ENCODE measurements at regions not wholly inside any gene's neighbourhood (a gene's known extent, or its start where the extent isn't known, plus 50 kb on each side); places are given as distances from the start of the nearest gene placed in this dataset.
A peak's percentile ranks its signal among the peaks of the same experiment; 100 is the strongest.

DNA sequence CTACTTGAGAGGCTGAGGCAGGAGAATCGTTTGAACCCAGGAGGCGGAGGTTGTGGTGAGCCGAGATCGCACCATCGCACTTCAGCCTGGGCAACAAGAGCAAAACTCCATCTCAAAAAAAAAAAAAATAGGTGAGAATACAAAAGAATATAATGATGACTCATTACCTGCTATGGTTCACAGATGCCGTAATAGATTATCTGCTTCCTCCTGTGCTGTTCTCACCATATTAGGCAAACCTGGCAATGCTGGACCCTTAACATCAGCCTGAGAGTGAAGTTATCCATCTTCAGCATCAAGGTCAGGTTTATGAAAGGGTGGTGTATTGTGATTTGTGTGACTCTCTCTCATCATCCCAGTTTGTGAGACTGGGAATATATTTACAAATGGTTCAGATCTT lies 271.3 kb upstream of the CPHXL start:
- H3K27ac ChIP-seq (ENCODE audit: low read length): no peak overlapping the region

GRCh38 chr16:76007645-76008044 lies 269.6 kb upstream of the CNTNAP4 start:
- no peak for DNase-seq
- H3K4me3 ChIP-seq (ENCODE audit: low read length): no peak overlapping the region
- ATAC-seq: no peak
- H3K27me3 ChIP-seq (ENCODE audit: control insufficient read depth, insufficient read depth): no peaks in the 10 kb centered on the region
- H3K27ac ChIP-seq (ENCODE audit: low read length): no peak overlapping the region
- no peaks in the 10 kb centered on the region for H3K9me3 ChIP-seq (ENCODE audit: control insufficient read depth, low read length)
- no peaks in the 10 kb centered on the region for H3K4me1 ChIP-seq (ENCODE audit: control insufficient read depth, insufficient read depth, low read length)
- intact Hi-C loops (cut with DNase I): no loop called here
- WGBS: 85% methylated on average over 1 of the region's 1 CpG

More for the DNA sequence above, 271.3 kb upstream of the CPHXL start:
- Histone ChIP-seq H3K9me3 (ENCODE audit: control insufficient read depth, low read length) (no peaks in the 10 kb centered on the region), H3K4me3 (ENCODE audit: low read length) (no peak overlapping the region), H3K27me3 (ENCODE audit: control insufficient read depth, insufficient read depth) (no peaks in the 10 kb centered on the region), H3K4me1 (ENCODE audit: control insufficient read depth, insufficient read depth, low read length) (no peaks in the 10 kb centered on the region)
- ATAC-seq (no peak), DNase-seq (no peak)
- intact Hi-C loops (cut with DNase I): no loop called here
- 92% methylated on average over 6 of the region's 6 CpGs for WGBS

- WGBS: 80% methylated on average over 2 of the region's 2 CpGs
- no peak for DNase-seq
- ATAC-seq: no peak
- Histone ChIP-seq H3K27me3 (ENCODE audit: control insufficient read depth, insufficient read depth) (no peaks in the 10 kb centered on the region), H3K27ac (ENCODE audit: low read length) (no peak overlapping the region), H3K4me3 (ENCODE audit: low read length) (no peak overlapping the region), H3K9me3 (ENCODE audit: control insufficient read depth, low read length) (no peaks in the 10 kb centered on the region), H3K4me1 (ENCODE audit: control insufficient read depth, insufficient read depth, low read length) (no peaks in the 10 kb centered on the region)
- intact Hi-C loops (cut with DNase I): no loop called here
Observed at GRCh38 chr16:76023835-76024234, 253.4 kb upstream of the CNTNAP4 start.

DNA sequence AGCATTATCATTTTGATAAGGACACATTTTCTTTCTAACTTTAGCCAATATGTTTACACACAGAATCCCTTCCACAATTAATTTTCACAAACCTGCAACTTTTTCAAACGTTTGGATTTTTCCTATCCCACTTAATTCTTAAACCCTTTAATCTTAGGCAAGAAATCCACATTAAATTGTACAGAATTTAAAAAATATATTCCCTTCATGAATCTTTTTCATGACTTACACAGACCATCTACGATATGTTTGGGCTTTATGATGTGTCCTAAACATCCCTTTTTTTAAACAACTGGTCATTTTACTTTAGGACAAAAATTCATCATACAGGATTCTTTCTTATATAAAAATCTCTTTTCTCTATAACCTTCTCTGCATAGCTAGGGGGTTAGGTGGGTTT lies 241.5 kb upstream of the CNTNAP4 start:
- intact Hi-C loops (cut with DNase I): no loop called here
- no peak for ATAC-seq
- no peak overlapping the region for H3K27ac ChIP-seq (ENCODE audit: low read length)
- no peaks in the 10 kb centered on the region for H3K4me1 ChIP-seq (ENCODE audit: control insufficient read depth, insufficient read depth, low read length)
- H3K4me3 ChIP-seq (ENCODE audit: low read length): no peak overlapping the region
- no peak for DNase-seq
- WGBS: 48% methylated on average over 2 of the region's 2 CpGs
- no peaks in the 10 kb centered on the region for H3K27me3 ChIP-seq (ENCODE audit: control insufficient read depth, insufficient read depth)
- H3K9me3 ChIP-seq (ENCODE audit: control insufficient read depth, low read length): no peaks in the 10 kb centered on the region

- Histone ChIP-seq H3K27ac (ENCODE audit: low read length) (no peak overlapping the region), H3K9me3 (ENCODE audit: control insufficient read depth, low read length) (no peaks in the 10 kb centered on the region), H3K4me1 (ENCODE audit: control insufficient read depth, insufficient read depth, low read length) (no peaks in the 10 kb centered on the region), H3K27me3 (ENCODE audit: control insufficient read depth, insufficient read depth) (no peaks in the 10 kb centered on the region), H3K4me3 (ENCODE audit: low read length) (no peak overlapping the region)
- WGBS: 77% methylated on average over 1 of the region's 1 CpG
- DNase-seq (no peak), ATAC-seq (no peak)
- intact Hi-C loops (cut with DNase I): no loop called here
Observed at GRCh38 chr16:76038097-76038496, 239.1 kb upstream of the CNTNAP4 start.

DNA sequence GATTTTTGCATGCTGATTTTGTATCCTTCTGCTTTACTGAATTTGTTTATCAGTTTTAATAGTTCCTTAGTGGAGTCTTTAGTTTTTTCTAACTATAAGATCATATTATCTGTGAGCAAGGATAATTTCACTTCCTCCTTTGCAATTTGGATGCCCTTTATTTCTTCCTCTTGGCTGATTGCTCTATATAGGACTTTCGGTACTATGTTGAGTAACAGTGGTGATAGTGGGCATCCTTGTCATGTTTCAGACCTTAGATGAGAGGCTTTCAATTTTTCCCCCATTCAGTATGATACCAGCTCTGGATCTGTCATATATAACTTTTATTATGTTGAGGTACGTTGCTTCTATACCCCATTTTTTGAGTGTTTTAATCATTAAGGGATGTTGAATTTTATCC lies 224.5 kb upstream of the CNTNAP4 start:
- intact Hi-C loops (cut with DNase I): no loop called here
- H3K4me1 ChIP-seq (ENCODE audit: control insufficient read depth, insufficient read depth, low read length): no peaks in the 10 kb centered on the region
- no peak overlapping the region for H3K4me3 ChIP-seq (ENCODE audit: low read length)
- no peaks in the 10 kb centered on the region for H3K27me3 ChIP-seq (ENCODE audit: control insufficient read depth, insufficient read depth)
- H3K27ac ChIP-seq (ENCODE audit: low read length): no peak overlapping the region
- WGBS: 77% methylated on average over 2 of the region's 2 CpGs
- ATAC-seq (no peak), DNase-seq (no peak)
- H3K9me3 ChIP-seq (ENCODE audit: control insufficient read depth, low read length): no peaks in the 10 kb centered on the region

DNA sequence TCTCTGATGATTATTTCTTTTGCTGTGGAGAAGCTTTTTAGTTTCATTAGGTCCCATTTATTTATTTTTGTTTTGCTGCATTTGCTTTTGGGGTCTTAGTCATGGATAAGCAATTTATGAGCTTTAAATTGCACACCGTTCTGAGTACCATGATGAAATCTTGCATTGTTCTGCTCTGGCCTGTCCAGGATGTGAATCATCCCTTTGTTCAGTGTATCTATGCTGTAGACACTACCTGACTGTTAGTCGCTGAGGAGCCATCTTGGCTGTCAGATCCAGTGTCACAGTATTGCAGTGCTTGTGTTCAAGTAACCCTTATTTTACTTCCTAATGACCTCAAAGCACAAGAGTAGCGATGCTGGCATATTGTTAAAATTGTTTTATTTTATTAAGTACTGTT lies 218.0 kb upstream of the CNTNAP4 start:
- 71% methylated on average over 3 of the region's 3 CpGs for WGBS
- ATAC-seq: no peak

DNA sequence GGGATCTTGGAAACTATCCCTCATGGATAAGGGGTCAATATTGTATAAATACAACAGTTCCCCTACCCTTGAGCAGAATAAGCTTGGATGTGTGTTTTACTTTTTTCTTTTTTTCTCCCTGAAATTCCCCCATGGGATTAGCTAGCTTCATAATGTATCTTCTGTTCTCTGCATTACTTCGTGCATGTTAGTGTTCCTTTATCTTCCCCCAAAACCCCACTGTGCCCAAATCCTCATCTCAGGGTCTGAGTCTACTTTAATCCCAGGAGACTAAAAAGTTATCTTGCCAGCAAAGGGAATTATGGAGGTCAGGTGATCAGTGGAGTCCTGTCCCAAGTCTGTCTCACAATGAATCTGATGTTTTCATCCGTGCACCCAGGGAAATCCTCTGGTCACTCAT lies 217.5 kb upstream of the CNTNAP4 start:
- H3K4me3 ChIP-seq (ENCODE audit: low read length): no peak overlapping the region
- no peaks in the 10 kb centered on the region for H3K4me1 ChIP-seq (ENCODE audit: control insufficient read depth, insufficient read depth, low read length)
- DNase-seq: no peak
- intact Hi-C loops (cut with DNase I): no loop called here
- H3K9me3 ChIP-seq (ENCODE audit: control insufficient read depth, low read length): no peaks in the 10 kb centered on the region
- no peak overlapping the region for H3K27ac ChIP-seq (ENCODE audit: low read length)
- WGBS: 63% methylated on average over 2 of the region's 2 CpGs
- no peaks in the 10 kb centered on the region for H3K27me3 ChIP-seq (ENCODE audit: control insufficient read depth, insufficient read depth)
- no peak for ATAC-seq

More for the DNA sequence above, 218.0 kb upstream of the CNTNAP4 start:
- no peak for DNase-seq
- no peaks in the 10 kb centered on the region for H3K9me3 ChIP-seq (ENCODE audit: control insufficient read depth, low read length)
- H3K4me1 ChIP-seq (ENCODE audit: control insufficient read depth, insufficient read depth, low read length): no peaks in the 10 kb centered on the region
- no peak overlapping the region for H3K27ac ChIP-seq (ENCODE audit: low read length)
- H3K27me3 ChIP-seq (ENCODE audit: control insufficient read depth, insufficient read depth): no peaks in the 10 kb centered on the region
- intact Hi-C loops (cut with DNase I): no loop called here
- no peak overlapping the region for H3K4me3 ChIP-seq (ENCODE audit: low read length)

DNA sequence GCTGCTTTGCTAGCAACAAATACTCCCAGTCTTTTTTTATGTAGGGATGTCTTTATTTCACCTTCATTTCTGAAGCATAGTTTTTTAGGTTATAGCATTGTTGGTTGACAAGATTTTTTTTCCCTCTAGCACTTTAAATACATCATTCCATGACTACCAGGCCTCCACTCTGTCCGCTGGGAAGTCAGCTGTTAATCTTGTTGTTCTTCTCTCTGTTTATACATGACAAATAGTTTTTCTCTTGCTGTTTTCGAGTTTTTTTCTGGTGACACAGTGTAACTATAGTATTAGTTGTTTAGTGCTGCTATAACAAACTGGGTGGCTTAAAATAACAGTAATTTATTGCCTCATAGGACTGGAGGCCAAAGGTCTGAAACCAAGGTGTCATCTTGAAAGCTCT lies 205.5 kb upstream of the CNTNAP4 start:
- 75% methylated on average over 2 of the region's 2 CpGs for WGBS
- intact Hi-C loops (cut with DNase I): no loop called here
- Histone ChIP-seq H3K9me3 (ENCODE audit: control insufficient read depth, low read length) (no peaks in the 10 kb centered on the region), H3K27me3 (ENCODE audit: control insufficient read depth, insufficient read depth) (no peaks in the 10 kb centered on the region), H3K4me3 (ENCODE audit: low read length) (no peak overlapping the region), H3K4me1 (ENCODE audit: control insufficient read depth, insufficient read depth, low read length) (no peaks in the 10 kb centered on the region), H3K27ac (ENCODE audit: low read length) (no peak overlapping the region)
- ATAC-seq (no peak), DNase-seq (no peak)

DNA sequence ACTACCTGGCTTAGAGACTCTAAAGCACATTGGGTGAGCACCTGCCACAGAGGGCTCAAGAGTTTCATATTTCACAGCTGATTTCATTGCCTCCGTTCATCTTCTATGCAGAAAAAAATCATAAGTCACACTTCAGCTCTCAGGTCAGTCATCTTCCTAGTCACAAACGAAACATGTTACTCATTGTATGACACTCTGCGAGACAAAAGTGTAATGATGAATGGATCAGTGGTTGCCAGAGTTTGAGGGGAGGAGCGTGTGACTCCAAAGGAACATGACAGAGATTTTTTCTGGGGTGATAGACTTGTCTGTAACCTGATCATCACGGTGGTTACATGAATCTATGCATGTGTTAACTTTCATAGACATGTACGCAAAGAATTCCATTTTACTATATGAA lies 195.2 kb upstream of the CNTNAP4 start:
- no peak for ATAC-seq
- no peak overlapping the region for H3K27ac ChIP-seq (ENCODE audit: low read length)
- H3K27me3 ChIP-seq (ENCODE audit: control insufficient read depth, insufficient read depth): no peaks in the 10 kb centered on the region
- intact Hi-C loops (cut with DNase I): no loop called here
- no peak overlapping the region for H3K4me3 ChIP-seq (ENCODE audit: low read length)
- no peaks in the 10 kb centered on the region for H3K4me1 ChIP-seq (ENCODE audit: control insufficient read depth, insufficient read depth, low read length)
- WGBS: 39% methylated on average over 6 of the region's 6 CpGs
- no peak for DNase-seq
- H3K9me3 ChIP-seq (ENCODE audit: control insufficient read depth, low read length): no peaks in the 10 kb centered on the region

DNA sequence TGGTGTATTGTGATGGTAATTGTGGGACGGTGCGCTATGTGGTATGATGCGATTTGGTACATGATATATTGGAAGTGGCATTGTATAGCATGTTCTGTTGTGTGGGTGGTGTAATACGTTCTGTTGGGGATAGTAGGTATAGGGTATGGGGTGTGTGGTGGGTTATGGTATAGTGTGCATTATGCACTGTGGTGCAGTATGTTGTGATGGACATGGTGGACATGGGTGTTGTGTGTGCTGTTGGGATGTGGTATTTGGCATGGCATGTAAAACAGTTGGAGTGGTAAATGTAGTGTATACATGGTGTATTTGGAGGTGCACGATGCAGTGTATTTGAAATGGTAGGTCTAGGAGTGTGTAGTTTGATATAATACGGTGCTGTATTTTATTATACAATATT lies 170.6 kb upstream of the CNTNAP4 start:
- intact Hi-C loops (cut with DNase I): no loop called here
- peak in 1 of 2 donors; percentile 19 for ATAC-seq

DNA sequence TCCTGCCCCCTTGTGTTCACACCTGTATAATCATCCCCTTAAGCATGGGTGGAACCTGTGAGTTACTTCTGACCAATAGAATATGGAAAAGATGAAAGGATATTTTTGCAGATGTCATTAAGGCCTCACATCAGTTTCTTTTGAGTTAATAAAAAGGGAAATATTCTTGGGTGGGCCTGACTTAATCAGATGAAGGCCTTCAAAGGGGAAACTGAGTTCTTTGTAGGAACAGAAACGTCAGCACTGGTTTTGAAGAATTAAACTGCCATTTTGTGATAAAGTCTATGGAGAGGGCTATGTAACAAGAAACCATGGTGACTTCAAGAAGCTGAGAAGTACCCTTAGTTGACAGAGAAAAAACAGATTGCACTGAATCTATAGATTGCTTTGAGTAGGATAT lies 168.7 kb upstream of the CNTNAP4 start:
- H3K9me3 ChIP-seq (ENCODE audit: control insufficient read depth, low read length): peaks cover under 1% of the 10 kb centered on the region
- ATAC-seq (no peak), DNase-seq (no peak)
- WGBS: 44% methylated on average over 1 of the region's 1 CpG
- H3K4me3 ChIP-seq (ENCODE audit: low read length): no peak overlapping the region
- intact Hi-C loops (cut with DNase I): no loop called here
- no peak overlapping the region for H3K27ac ChIP-seq (ENCODE audit: low read length)
- H3K4me1 ChIP-seq (ENCODE audit: control insufficient read depth, insufficient read depth, low read length): no peaks in the 10 kb centered on the region
- H3K27me3 ChIP-seq (ENCODE audit: control insufficient read depth, insufficient read depth): no peaks in the 10 kb centered on the region

More for the DNA sequence above, 170.6 kb upstream of the CNTNAP4 start:
- Histone ChIP-seq H3K4me1 (ENCODE audit: control insufficient read depth, insufficient read depth, low read length) (no peaks in the 10 kb centered on the region), H3K27me3 (ENCODE audit: control insufficient read depth, insufficient read depth) (no peaks in the 10 kb centered on the region), H3K9me3 (ENCODE audit: control insufficient read depth, low read length) (peaks cover 2% of the 10 kb centered on the region), H3K27ac (ENCODE audit: low read length) (no peak overlapping the region), H3K4me3 (ENCODE audit: low read length) (no peak overlapping the region)
- 92% methylated on average over 6 of the region's 6 CpGs for WGBS
- DNase-seq: no peak

Measured in right cardiac atrium (tissue), 5 donors.